DOHH2 (cell line): ENCODE measurements at regions not wholly inside any gene's neighbourhood (a gene's known extent, or its start where the extent isn't known, plus 50 kb on each side); places are given as distances from the start of the nearest gene placed in this dataset.

Experiments used
- H3F3A ChIP-seq: fragments of 200-600 bp; sonication (generic), shearing (Covaris generic); 2 replicates; pipeline ENCODE4 v1.6.0; 2016; ENCODE audit warnings: antibody characterized with exemption, mild to moderate bottlenecking; ENCODE audit not compliant: control insufficient read depth, insufficient read depth
- H3K27ac ChIP-seq: fragments of 200-600 bp; sonication (generic); 2 replicates; pipeline ENCODE4 v1.5.1; 2014; ENCODE audit warnings: low read depth, mild to moderate bottlenecking, low read length, moderate library complexity
- H3K27me3 ChIP-seq: fragments of 200-600 bp; sonication (generic); 2 replicates; pipeline ENCODE4 v1.6.1; 2014; ENCODE audit warnings: mild to moderate bottlenecking, low read length, mixed read lengths; ENCODE audit not compliant: control insufficient read depth
- H3K36me3 ChIP-seq: fragments of 200-600 bp; sonication (generic); 2 replicates; pipeline ENCODE4 v1.6.1; 2014; ENCODE audit warnings: mild to moderate bottlenecking, low read length, moderate library complexity, mixed read lengths; ENCODE audit not compliant: control insufficient read depth
- H3K4me1 ChIP-seq: fragments of 200-600 bp; sonication (generic); 2 replicates; pipeline ENCODE4 v1.6.1; 2014; ENCODE audit warnings: mild to moderate bottlenecking, low read length, mixed read lengths; ENCODE audit not compliant: control insufficient read depth
- H3K4me2 ChIP-seq: fragments of 200-600 bp; sonication (generic); 2 replicates; pipeline ENCODE4 v1.6.0; 2014; ENCODE audit warnings: mild to moderate bottlenecking, low read length, moderate library complexity
- H3K4me3 ChIP-seq: fragments of 200-600 bp; sonication (generic); 2 replicates; pipeline ENCODE4 v1.5.1; 2014; ENCODE audit warnings: mild to moderate bottlenecking, low read length, mixed read lengths
- H3K79me2 ChIP-seq: fragments of 200-600 bp; sonication (generic); 2 replicates; pipeline ENCODE4 v1.6.1; 2014; ENCODE audit warnings: mild to moderate bottlenecking, low read length, mixed read lengths; ENCODE audit not compliant: control insufficient read depth
- H3K9me2 ChIP-seq: fragments of 200-600 bp; sonication (generic); replicated peaks from 2 replicates; pipeline ENCODE4 v1.6.1; 2014; ENCODE audit warnings: mild to moderate bottlenecking, low read length, mixed read lengths; ENCODE audit not compliant: control insufficient read depth
- H3K9me3 ChIP-seq: fragments of 200-600 bp; sonication (generic); 2 replicates; pipeline ENCODE4 v1.6.1; 2014; ENCODE audit warnings: antibody characterized with exemption, low read length, mixed read lengths; ENCODE audit not compliant: control insufficient read depth, insufficient read depth
- H4K20me1 ChIP-seq: fragments of 200-600 bp; sonication (generic); 2 replicates; pipeline ENCODE4 v1.6.0; 2014; ENCODE audit warnings: low read depth, mild to moderate bottlenecking, antibody characterized with exemption, low read length, moderate library complexity; ENCODE audit not compliant: control insufficient read depth, insufficient read depth
- CTCF ChIP-seq: fragments of 200-600 bp; sonication (generic); IDR thresholded peaks from one replicate; pipeline ENCODE4 v1.5.1; 2014; ENCODE audit warnings: antibody characterized with exemption, mild to moderate bottlenecking, low read depth, low read length; ENCODE audit not compliant: poor library complexity, severe bottlenecking
- EZH2phosphoT487 ChIP-seq: fragments of 200-600 bp; sonication (generic); IDR thresholded peaks from 2 replicates; pipeline ENCODE4 v1.6.1; 2017; ENCODE audit warnings: borderline replicate concordance, mild to moderate bottlenecking, antibody characterized with exemption, low read length, moderate library complexity, mixed read lengths

DNA sequence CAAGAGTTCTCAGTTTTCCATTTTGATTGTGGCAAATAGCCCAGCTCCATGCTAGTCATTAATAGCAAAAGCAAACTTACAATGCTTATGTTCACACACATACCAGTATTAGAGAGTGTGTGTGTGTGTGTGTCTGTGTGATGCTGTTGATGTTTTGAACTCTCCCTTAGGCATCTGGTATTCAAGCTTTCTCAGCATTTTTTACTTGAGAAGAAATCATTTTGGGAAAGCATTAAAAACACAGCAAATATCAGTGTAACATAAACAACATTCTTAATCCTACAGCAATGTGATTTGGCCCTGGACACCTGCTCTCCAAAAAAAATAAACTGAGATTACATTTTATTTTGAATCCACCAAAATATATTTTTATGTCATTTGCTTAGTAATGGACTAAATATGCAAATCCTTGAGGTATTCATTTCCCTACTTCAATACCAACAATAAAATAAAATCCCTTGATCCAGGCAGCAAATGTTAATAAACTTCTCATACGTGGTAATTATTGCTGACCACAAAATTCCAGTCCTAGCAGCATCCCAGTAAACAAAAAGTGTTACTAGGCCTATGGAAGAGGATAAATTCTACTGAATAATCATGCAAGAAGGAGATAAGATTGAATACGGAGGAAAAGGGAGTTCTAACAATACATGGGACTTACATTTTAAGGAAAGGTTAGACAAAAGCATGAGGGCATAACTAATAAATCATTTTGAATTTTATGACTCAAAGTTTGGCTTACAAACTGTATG, 249.5 kb upstream of the CLEC14A start:
- H3K27ac ChIP-seq, result no peak overlapping the region
- no peaks in the 10 kb centered on the region for H3K36me3 ChIP-seq
- no peaks in the 10 kb centered on the region for H3K9me3 ChIP-seq
- no peaks in the 10 kb centered on the region for H3K27me3 ChIP-seq
- no peak overlapping the region for H3K4me2 ChIP-seq
- no peaks in the 10 kb centered on the region for H3K79me2 ChIP-seq
- H4K20me1 ChIP-seq, result no peaks in the 10 kb centered on the region
- H3F3A ChIP-seq, result no peaks in the 10 kb centered on the region
- no peak overlapping the region for H3K4me3 ChIP-seq
- no peak for TF ChIP-seq EZH2phosphoT487
- TF ChIP-seq CTCF, result no peak
- H3K4me1 ChIP-seq, result no peaks in the 10 kb centered on the region
- no peaks in the 10 kb centered on the region for H3K9me2 ChIP-seq

- TF ChIP-seq CTCF, result no peak
- TF ChIP-seq EZH2phosphoT487, result no peak
- H3K27me3 ChIP-seq, result no peaks in the 10 kb centered on the region
- no peaks in the 10 kb centered on the region for H3K79me2 ChIP-seq
- no peaks in the 10 kb centered on the region for H3F3A ChIP-seq
- no peak overlapping the region for H3K4me3 ChIP-seq
- H3K4me1 ChIP-seq, result no peaks in the 10 kb centered on the region
- H3K9me3 ChIP-seq, result no peaks in the 10 kb centered on the region
- H3K4me2 ChIP-seq, result no peak overlapping the region
- no peak overlapping the region for H3K27ac ChIP-seq
- no peaks in the 10 kb centered on the region for H4K20me1 ChIP-seq
- no peaks in the 10 kb centered on the region for H3K36me3 ChIP-seq
- H3K9me2 ChIP-seq, result no peaks in the 10 kb centered on the region
Observed at GRCh38 chr14:38504175-38504574, 248.3 kb upstream of the CLEC14A start.

GRCh38 chr14:38502239-38502638, 246.3 kb upstream of the CLEC14A start:
- Histone ChIP-seq H3K27ac (no peak overlapping the region), H3K36me3 (no peaks in the 10 kb centered on the region), H3K4me3 (no peak overlapping the region), H3K79me2 (no peaks in the 10 kb centered on the region), H3K9me3 (no peaks in the 10 kb centered on the region), H3F3A (no peaks in the 10 kb centered on the region), H3K4me2 (no peak overlapping the region), H4K20me1 (no peaks in the 10 kb centered on the region), H3K27me3 (no peaks in the 10 kb centered on the region), H3K4me1 (no peaks in the 10 kb centered on the region), H3K9me2 (no peaks in the 10 kb centered on the region)
- TF ChIP-seq CTCF, result no peak
- TF ChIP-seq EZH2phosphoT487, result no peak
